Neural progenitor cell (in vitro differentiated cells): ENCODE measurements at regions not wholly inside any gene's neighbourhood (a gene's known extent, or its start where the extent isn't known, plus 50 kb on each side); places are given as distances from the start of the nearest gene placed in this dataset.
"Not testable (repeated sequence)": the region's sequence is repeated elsewhere in the genome, so short reads cannot be mapped to it uniquely, and the experiment has no call there.

Source experiments
- DNase-seq: peaks from one replicate; pipeline ENCODE4 v3.0.0-alpha.2; 2016; ENCODE audit warnings: low spot score
- H2AFZ ChIP-seq: fragments of 200-600 bp; sonication (generic); replicated peaks from 2 replicates; pipeline ENCODE4 v1.6.1; 2016; ENCODE audit warnings: antibody characterized with exemption
- H3F3A ChIP-seq: fragments of 200-600 bp; sonication (generic); 2 replicates; pipeline ENCODE4 v1.6.1; 2016; ENCODE audit warnings: antibody characterized with exemption, low read depth
- H3K27ac ChIP-seq: fragments of 200-600 bp; sonication (generic); 2 replicates; pipeline ENCODE4 v1.5.1; 2016; ENCODE audit warnings: mild to moderate bottlenecking
- H3K27me3 ChIP-seq: fragments of 200-600 bp; sonication (generic); 2 replicates; pipeline ENCODE4 v1.6.1; 2016; ENCODE audit warnings: mild to moderate bottlenecking, moderate library complexity
- H3K36me3 ChIP-seq: fragments of 200-600 bp; sonication (generic); 2 replicates; pipeline ENCODE4 v1.5.1; 2016
- H3K4me1 ChIP-seq: fragments of 200-600 bp; sonication (generic); 2 replicates; pipeline ENCODE4 v1.6.1; 2016; ENCODE audit warnings: mixed run types
- H3K4me2 ChIP-seq: fragments of 200-600 bp; sonication (generic); 2 replicates; pipeline ENCODE4 v1.6.1; 2016
- H3K4me3 ChIP-seq: fragments of 200-600 bp; sonication (generic); 2 replicates; pipeline ENCODE4 v1.5.1; 2016
- H3K79me2 ChIP-seq: fragments of 200-600 bp; sonication (generic); 2 replicates; pipeline ENCODE4 v1.6.1; 2016; ENCODE audit warnings: low read depth
- H3K9ac ChIP-seq: fragments of 200-600 bp; sonication (generic); 2 replicates; pipeline ENCODE4 v1.6.1; 2016
- H3K9me3 ChIP-seq: fragments of 200-600 bp; sonication (generic); 2 replicates; pipeline ENCODE4 v1.5.1; 2016; ENCODE audit warnings: low read depth
- H4K20me1 ChIP-seq: fragments of 200-600 bp; sonication (generic); 2 replicates; pipeline ENCODE4 v1.6.1; 2016; ENCODE audit warnings: low read depth
- H3K27ac Mint-ChIP-seq: 3 replicates; pipeline ENCODE4 v1.8.0; 2021; ENCODE audit warnings: mixed read lengths
- H3K27me3 Mint-ChIP-seq: 2 replicates; pipeline ENCODE4 v1.8.0; 2022; ENCODE audit warnings: low read depth, mild to moderate bottlenecking, inconsistent platforms, moderate library complexity, mixed read lengths; ENCODE audit not compliant: insufficient read depth
- H3K36me3 Mint-ChIP-seq: 3 replicates; pipeline ENCODE4 v1.8.0; 2021; ENCODE audit warnings: mixed read lengths
- H3K4me1 Mint-ChIP-seq: 3 replicates; pipeline ENCODE4 v1.8.0; 2021; ENCODE audit warnings: mixed read lengths
- H3K4me3 Mint-ChIP-seq: 3 replicates; pipeline ENCODE4 v1.8.0; 2021; ENCODE audit warnings: mild to moderate bottlenecking, moderate library complexity, mixed read lengths
- H3K9me3 Mint-ChIP-seq: 3 replicates; pipeline ENCODE4 v1.8.0; 2020; ENCODE audit warnings: mixed read lengths
- EZH2 ChIP-seq: fragments of 200-600 bp; sonication (generic); IDR thresholded peaks from 2 replicates; pipeline ENCODE4 v1.6.1; 2017; ENCODE audit warnings: antibody characterized with exemption, mild to moderate bottlenecking, moderate library complexity
- EZH2phosphoT487 ChIP-seq: fragments of 200-600 bp; sonication (generic); IDR thresholded peaks from 2 replicates; pipeline ENCODE4 v1.6.1; 2017; ENCODE audit warnings: antibody characterized with exemption
- TF ChIP-seq, protein P1 (sequence below): fragments of 200-600 bp; sonication (generic); IDR thresholded peaks from 2 replicates; pipeline ENCODE4 v1.5.1; 2017; ENCODE audit warnings: antibody characterized with exemption, mild to moderate bottlenecking

- Histone ChIP-seq H3K9me3 (peaks cover 4% of the 10 kb centered on the region), H3K4me2 (no peak overlapping the region), H3K9ac (no peak overlapping the region), H3K27me3 (no peaks in the 10 kb centered on the region), H2AFZ (no peak overlapping the region), H3F3A (no peaks in the 10 kb centered on the region), H4K20me1 (no peaks in the 10 kb centered on the region), H3K36me3 (no peaks in the 10 kb centered on the region), H3K79me2 (no peaks in the 10 kb centered on the region), H3K4me3 (no peak overlapping the region), H3K4me1 (no peaks in the 10 kb centered on the region), H3K27ac (no peak overlapping the region)
- no peaks in the 10 kb centered on the region for H3K4me1 Mint-ChIP-seq
- DNase-seq, result no peak
- H3K9me3 Mint-ChIP-seq, result peaks cover 7% of the 10 kb centered on the region
- no peak overlapping the region for H3K4me3 Mint-ChIP-seq
- no peak overlapping the region for H3K27ac Mint-ChIP-seq
- no peaks in the 10 kb centered on the region for H3K27me3 Mint-ChIP-seq
- no peak for TF ChIP-seq EZH2phosphoT487
- H3K36me3 Mint-ChIP-seq, result no peaks in the 10 kb centered on the region
These were observed 160.5 kb upstream of the MINDY3 start for GRCh38 chr10:16020836-16021235.

DNA sequence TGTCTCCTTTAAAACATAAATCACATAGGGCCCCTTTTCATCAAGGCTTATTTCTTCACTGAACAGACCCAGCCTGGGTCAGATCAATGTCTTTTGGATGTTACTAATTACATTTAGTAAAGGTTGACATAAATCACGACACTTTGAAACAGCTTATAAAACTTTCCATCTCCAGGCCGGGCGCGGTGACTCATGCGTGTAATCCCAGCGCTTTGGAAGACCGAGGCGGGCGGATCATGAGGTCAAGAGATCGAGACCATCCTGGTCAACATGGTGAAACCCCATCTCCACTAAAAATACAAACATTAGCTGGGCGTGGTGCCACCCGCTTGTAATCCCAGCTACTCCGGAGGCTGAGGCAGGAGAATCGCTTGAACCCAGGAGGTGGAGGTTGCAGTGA, 166.5 kb upstream of the MINDY3 start:
- H3K27me3 Mint-ChIP-seq, DNase-seq, H2AFZ ChIP-seq, H3K4me1 Mint-ChIP-seq, H3K4me3 Mint-ChIP-seq, H3K27me3 ChIP-seq, H3K27ac Mint-ChIP-seq, H3F3A ChIP-seq, H3K79me2 ChIP-seq, H3K4me3 ChIP-seq, H3K36me3 ChIP-seq, H3K4me1 ChIP-seq, H4K20me1 ChIP-seq, H3K4me2 ChIP-seq, H3K9me3 ChIP-seq, H3K36me3 Mint-ChIP-seq, H3K9me3 Mint-ChIP-seq, H3K27ac ChIP-seq, H3K9ac ChIP-seq: not testable (repeated sequence)

GRCh38 chr10:16030562-16030961, 170.3 kb upstream of the MINDY3 start:
- Mint-ChIP-seq H3K4me3 (no peak overlapping the region), H3K36me3 (no peaks in the 10 kb centered on the region), H3K27ac (no peak overlapping the region), H3K27me3 (peaks cover 2% of the 10 kb centered on the region), H3K9me3 (peaks cover 8% of the 10 kb centered on the region), H3K4me1 (no peaks in the 10 kb centered on the region)
- Histone ChIP-seq H3K4me1 (no peaks in the 10 kb centered on the region), H3K4me3 (no peak overlapping the region), H3K9ac (no peak overlapping the region), H3K4me2 (no peak overlapping the region), H3K27me3 (no peaks in the 10 kb centered on the region), H3K27ac (no peak overlapping the region), H2AFZ (no peak overlapping the region), H3K36me3 (no peaks in the 10 kb centered on the region), H3K9me3 (no peaks in the 10 kb centered on the region), H3F3A (no peaks in the 10 kb centered on the region), H3K79me2 (no peaks in the 10 kb centered on the region), H4K20me1 (no peaks in the 10 kb centered on the region)
- no peak for TF ChIP-seq EZH2phosphoT487
- TF ChIP-seq, protein P1, sequence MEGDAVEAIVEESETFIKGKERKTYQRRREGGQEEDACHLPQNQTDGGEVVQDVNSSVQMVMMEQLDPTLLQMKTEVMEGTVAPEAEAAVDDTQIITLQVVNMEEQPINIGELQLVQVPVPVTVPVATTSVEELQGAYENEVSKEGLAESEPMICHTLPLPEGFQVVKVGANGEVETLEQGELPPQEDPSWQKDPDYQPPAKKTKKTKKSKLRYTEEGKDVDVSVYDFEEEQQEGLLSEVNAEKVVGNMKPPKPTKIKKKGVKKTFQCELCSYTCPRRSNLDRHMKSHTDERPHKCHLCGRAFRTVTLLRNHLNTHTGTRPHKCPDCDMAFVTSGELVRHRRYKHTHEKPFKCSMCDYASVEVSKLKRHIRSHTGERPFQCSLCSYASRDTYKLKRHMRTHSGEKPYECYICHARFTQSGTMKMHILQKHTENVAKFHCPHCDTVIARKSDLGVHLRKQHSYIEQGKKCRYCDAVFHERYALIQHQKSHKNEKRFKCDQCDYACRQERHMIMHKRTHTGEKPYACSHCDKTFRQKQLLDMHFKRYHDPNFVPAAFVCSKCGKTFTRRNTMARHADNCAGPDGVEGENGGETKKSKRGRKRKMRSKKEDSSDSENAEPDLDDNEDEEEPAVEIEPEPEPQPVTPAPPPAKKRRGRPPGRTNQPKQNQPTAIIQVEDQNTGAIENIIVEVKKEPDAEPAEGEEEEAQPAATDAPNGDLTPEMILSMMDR, result no peak
- TF ChIP-seq EZH2, result no peak
- DNase-seq, result no peak

DNA sequence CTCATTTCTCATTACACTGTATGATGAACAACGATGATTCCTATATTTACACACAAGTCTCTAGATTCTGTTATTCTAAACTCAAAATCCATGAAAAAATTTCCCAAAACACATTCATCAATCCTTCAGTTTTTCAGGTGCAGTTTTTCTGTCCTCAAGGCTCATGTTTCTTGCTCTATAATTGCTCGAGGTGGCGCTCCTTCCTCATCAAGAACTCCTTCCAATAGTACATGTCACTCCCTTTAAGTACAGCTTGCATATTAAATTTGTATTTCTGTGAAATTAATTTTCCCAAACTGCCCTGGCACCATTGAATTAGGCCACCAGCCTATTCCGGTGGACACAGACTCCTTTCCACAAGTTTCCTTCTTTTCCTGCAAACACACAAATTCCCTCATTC, 188.7 kb upstream of the MINDY3 start:
- no peak overlapping the region for H2AFZ ChIP-seq
- no peaks in the 10 kb centered on the region for H3K27me3 Mint-ChIP-seq
- H3K27me3 ChIP-seq, result no peaks in the 10 kb centered on the region
- no peaks in the 10 kb centered on the region for H3K4me1 ChIP-seq
- H3K79me2 ChIP-seq, result no peaks in the 10 kb centered on the region
- H3K4me2 ChIP-seq, result no peak overlapping the region
- DNase-seq, result no peak
- no peak overlapping the region for H3K4me3 Mint-ChIP-seq
- no peak overlapping the region for H3K27ac ChIP-seq
- H4K20me1 ChIP-seq, result no peaks in the 10 kb centered on the region
- H3K9me3 ChIP-seq, result no peaks in the 10 kb centered on the region
- H3K27ac Mint-ChIP-seq, result no peak overlapping the region
- no peaks in the 10 kb centered on the region for H3K36me3 ChIP-seq
- TF ChIP-seq, protein P1, result peak; percentile 23
- TF ChIP-seq EZH2phosphoT487 (no peak), EZH2 (no peak)
- H3F3A ChIP-seq, result no peaks in the 10 kb centered on the region
- H3K4me1 Mint-ChIP-seq, result no peaks in the 10 kb centered on the region
- no peak overlapping the region for H3K4me3 ChIP-seq
- H3K36me3 Mint-ChIP-seq, result no peaks in the 10 kb centered on the region
- H3K9ac ChIP-seq, result no peak overlapping the region
- no peaks in the 10 kb centered on the region for H3K9me3 Mint-ChIP-seq
